ENCODE measurements at regions not wholly inside any gene's neighbourhood (a gene's known extent, or its start where the extent isn't known, plus 50 kb on each side); places are given as distances from the start of the nearest gene placed in this dataset.

DNA sequence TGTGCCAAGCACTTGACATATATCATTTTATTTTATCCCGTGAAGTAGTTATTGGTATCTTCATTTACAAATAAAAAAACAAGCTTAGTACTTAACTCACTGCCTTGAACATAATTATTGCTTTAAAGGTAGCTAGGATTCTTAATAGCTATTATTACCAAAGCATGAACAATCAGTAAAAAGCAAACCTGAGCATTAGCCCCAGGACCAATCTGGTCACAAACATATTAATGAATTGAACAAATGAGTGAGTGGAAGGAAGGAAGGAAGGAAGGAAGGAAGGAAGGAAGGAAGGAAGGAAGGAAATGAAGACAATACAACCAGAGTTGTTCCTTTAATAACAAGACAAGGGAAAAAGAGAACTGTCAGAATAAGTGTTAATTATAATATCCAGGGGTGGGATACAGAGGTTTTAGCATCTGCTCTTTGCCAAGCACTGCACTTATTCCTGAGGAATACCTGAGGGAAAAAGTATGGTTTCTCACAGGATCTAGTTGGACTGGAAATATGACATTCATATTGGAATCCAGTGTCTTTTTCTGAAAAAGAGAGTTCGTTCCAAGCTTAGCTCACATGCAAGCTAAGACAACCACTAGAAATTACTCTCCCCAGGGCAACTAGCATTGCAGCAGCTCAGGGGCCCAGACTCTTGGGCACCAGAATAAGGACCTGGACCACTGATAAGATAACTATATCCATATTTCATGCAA is 172.9 kb upstream of the MGMT start:
- no peak for TF ChIP-seq POLR2A (IDR thresholded peaks at IDR 0.05; ENCODE audit: low read depth, low read length)
- no peak for TF ChIP-seq POLR2AphosphoS5 (IDR thresholded peaks at IDR 0.05; ENCODE audit: low read depth, low read length)

Measured in GM12891 (cell line).